HG03103 (cell line): ENCODE measurements at regions not wholly inside any gene's neighbourhood (a gene's known extent, or its start where the extent isn't known, plus 50 kb on each side); places are given as distances from the start of the nearest gene placed in this dataset.

Experiments used
- ATAC-seq: cut with Tn5 transposase; IDR thresholded peaks from one replicate; pipeline ENCODE4 v1.9.1; 2021; ENCODE audit warnings: low read depth; ENCODE audit not compliant: unreplicated experiment

DNA sequence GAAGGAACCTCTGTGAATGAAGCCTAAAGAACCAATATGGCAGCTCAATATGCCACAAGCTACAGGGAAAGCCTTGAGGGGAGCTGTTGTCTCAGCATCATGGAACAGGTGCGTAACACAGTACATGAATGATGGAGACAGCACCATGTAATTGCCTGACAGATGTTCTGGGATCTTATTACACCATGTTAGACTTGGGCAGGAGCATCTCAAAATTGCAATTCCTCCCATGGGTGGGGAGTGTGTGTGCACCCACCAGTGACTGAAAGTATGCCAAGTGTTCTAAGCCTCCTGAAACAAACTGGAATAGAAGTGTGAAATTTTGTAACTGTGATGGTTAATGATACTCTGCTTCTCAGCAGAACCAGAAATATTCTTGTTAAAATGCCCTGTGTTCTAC, 151.0 kb upstream of the SRRM4 start:
- ATAC-seq: no peak

- ATAC-seq: no peak
Observed at GRCh38 chr12:118835926-118836325, 145.4 kb upstream of the SRRM4 start.

- ATAC-seq: no peak
Observed at GRCh38 chr12:118840399-118840798, 140.9 kb upstream of the SRRM4 start.

DNA sequence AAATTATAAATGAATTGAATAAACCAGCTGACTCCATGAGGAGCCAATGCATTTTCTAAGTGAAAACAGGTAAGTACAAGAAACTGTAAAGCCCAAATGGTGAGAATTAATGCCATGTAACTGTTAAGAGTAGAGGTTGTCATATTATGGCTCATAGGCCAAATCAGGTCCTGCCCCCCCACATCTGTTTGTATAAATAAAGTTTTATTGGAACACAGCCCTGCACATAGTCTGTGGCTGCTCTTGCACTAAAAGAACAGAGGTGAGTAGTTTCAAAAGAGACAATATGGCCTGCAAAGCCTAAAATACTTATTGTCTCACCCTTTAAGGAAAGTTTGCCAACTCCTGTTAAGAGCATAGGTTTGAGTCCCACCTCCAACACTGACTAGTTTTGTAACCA, 140.5 kb upstream of the SRRM4 start:
- no peak for ATAC-seq

DNA sequence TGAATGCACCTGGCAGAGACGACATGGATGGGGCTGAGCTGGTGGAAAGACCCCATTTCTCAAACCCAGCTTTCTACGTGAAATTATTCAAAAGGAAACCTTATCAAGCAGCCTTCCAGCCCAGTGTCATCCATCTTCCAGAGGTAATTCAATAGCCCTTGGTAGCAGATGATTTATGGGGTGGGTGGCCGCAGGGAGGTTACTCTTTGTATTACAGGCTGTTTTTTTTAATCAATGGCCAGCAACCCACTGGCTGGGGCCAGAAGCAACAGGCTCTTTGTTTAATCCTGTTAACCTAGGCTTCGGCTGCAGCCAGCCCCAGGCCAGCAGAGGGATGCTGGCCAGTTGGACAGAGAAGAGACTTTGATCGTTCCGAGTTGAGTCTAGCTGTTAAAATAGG, 139.8 kb upstream of the SRRM4 start:
- ATAC-seq: no peak

DNA sequence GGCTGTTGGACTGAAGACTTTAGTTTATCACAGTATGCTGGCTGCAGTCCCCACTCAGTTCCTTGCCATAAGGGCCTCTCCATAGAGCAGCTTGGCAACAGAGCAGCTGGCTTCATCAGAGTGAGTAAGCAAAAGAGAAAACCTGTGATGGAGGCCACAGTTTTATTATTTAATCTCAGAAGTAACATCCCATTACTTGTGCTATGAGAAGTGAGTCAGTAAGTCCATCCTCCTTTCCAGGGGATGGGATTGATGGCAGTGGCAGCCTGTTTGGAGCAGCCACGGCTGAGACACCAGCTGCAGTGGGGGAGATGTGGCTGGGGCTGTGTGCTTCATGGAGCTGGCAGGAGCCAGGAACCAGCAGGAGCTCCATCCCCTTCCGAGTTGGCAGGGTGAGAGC, 138.5 kb upstream of the SRRM4 start:
- no peak for ATAC-seq

DNA sequence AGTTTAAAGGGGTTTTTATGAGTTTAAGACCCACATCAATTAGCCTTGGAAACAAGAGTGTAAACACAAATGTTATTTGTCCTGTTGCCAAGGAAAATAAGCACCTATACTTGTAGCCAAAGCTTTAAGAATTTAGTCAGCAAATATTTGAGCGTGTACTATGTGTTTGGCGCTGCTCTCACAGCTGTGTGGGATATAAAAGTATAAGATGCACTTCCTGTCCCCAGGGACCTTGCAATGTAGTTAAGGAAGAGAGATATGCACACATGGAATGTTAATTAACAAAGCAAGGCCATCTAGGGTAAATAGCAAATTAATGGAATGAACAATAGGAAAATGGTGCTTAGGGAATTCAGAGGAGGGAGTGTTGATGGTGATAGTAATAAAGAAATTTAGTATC, 134.9 kb upstream of the SRRM4 start:
- ATAC-seq: no peak

- ATAC-seq: no peak
Observed at GRCh38 chr12:118850244-118850825, 131.0 kb upstream of the SRRM4 start.

DNA sequence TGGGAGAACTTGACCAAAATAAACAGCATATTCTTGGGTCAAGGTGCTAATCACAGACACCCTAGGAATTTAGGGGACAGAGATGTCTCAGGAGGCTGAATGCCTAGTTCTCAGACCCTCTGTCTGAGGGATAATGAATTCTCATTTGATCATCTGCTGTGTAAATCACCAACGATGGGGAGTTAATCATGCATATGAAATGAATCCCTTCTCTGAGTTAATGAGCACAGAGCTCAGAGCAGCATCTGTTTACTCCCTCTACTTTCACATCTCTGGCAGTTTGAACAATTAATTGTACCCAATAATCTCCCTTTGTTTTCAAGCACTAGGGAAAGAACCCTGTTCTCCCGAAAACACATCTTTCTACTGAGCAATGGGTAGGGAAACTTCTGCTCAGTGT, 129.4 kb upstream of the SRRM4 start:
- no peak for ATAC-seq

- no peak for ATAC-seq
Observed at GRCh38 chr12:118853634-118854033, 127.7 kb upstream of the SRRM4 start.

GRCh38 chr12:118855858-118856257, 125.5 kb upstream of the SRRM4 start:
- no peak for ATAC-seq

DNA sequence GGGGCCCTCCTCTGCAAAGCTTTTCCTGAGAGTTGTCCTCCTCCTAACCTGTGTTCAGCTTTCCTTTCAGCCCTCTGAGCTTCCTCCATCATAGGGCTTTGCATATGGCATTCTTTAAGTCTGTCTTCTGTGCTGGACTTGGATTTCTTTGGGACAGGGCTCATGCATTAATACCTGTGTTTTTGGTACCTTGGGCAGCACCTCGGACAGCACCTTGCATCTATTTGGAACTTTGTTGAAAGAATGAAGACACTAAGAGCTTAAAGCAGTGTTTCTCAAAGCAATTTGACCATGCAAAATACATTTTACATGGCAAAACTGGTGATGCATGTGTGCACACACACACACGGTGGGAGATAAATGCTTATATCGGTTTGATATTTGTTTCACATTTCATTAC, 115.0 kb upstream of the SRRM4 start:
- no peak for ATAC-seq

GRCh38 chr12:118870551-118870950, 110.8 kb upstream of the SRRM4 start:
- no peak for ATAC-seq

DNA sequence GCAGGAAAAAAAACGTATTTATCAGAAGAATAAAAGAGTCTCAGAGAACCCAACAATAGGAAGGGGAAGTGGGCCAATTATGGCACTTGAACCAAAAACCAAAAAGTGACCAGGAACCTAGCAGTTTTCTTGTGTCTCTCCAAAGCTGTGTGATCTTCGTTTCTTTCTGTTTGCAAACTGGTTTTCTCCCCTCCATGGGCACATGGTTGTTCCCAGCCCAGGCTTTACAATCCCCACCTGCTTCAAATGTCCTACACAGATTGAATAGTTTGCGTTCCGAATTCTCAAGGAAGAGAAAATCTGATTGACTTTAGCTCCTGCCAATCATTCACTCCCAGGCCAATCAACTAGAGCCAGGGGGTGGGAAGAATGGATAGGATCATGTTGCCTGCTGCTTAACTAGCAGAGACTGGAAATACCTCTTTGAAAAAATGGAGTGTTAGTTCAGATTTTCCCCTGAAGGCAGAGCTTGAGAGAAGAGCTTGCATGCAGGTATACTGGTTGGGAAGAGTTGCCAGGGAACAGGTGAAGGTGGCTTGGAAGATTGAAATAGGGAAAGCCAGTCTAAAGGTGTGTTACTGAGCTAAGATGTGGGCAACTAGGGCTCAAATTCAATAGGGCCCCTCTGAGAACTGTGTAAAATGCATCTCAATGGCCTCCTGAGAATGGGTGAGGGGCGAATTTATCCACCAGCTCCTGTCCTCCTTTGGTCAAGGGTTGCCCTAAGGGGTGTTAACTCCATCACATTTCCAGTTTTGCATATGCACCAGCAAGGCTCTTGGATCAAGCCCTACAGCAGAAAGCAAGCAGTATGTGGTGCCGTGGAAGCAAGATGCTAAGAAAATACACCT, 106.4 kb upstream of the SRRM4 start:
- ATAC-seq: no peak

DNA sequence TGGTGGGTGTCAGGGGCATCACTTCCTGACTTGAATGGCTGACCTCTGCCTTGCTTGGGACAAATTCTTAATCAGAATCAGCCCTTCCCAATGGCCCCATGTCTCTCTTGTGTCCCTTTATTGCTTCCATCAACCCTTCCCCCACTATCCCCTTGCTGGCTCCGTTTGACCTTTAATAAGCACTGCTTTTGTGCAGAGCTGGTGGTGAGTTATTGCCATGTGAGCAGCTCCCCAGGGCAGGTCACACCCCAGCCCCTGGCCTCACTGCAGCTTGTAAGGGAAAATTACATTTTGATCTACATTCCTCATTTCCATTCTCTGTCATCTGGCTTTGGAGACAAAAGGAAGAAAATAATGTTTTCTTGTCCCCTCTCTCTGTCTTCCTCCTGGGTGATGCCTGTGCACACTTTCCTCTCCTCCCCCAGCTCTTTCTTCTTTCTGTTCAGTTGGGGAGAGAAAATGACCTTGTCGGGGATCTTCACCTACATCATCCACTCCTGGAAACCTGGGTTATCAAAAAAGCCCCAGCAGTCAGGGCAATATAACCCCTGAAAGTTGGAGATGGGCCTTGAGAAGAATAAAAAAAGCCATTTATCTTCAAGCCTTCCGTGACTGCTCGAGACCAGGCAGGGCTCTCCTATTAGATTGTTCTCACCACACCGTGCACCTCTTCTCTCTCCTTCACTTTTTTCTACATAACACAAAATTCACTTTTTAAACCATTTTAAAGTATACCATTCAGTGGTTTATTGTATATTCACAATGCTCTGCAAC, 100.4 kb upstream of the SRRM4 start:
- ATAC-seq: no peak

GRCh38 chr12:118884226-118884625, 97.1 kb upstream of the SRRM4 start:
- no peak for ATAC-seq

- no peak for ATAC-seq
Observed at GRCh38 chr12:118900993-118901392, 80.3 kb upstream of the SRRM4 start.

GRCh38 chr12:118908811-118909210, 72.5 kb upstream of the SRRM4 start:
- ATAC-seq: no peak

DNA sequence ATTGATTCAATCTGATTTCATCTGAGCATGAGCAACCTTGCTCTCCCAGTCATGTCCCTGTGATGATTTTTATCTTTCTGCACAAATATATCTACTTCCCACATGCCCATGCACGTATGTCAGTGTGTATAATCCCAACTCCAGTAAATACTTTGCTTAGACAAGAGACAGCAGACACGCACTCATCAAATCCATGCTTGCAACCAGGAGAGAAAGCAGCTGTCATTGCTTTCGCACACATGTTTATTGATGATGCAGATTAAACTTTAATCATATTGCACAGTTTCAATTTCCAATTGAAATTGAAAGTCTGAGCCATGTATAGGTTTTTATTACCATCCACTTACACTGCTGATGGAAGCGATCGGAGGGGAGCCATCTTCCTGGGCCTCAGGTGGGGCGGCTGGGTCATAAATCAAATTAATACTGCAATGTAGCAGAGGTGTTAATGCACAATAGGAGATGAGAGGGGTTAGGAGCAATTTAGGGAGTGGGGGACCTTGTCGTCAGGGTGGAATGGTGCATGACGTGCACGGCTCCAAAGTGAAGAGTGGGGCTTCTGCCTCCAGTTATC, 68.6 kb upstream of the SRRM4 start:
- no peak for ATAC-seq

- ATAC-seq: no peak
Observed at GRCh38 chr12:118921761-118922160, 59.6 kb upstream of the SRRM4 start.

GRCh38 chr12:118922405-118922804, 58.9 kb upstream of the SRRM4 start:
- no peak for ATAC-seq
